NCI-H2196 treated with DMSO at 0.1 percent for 48 hours (cell line): ENCODE measurements at regions not wholly inside any gene's neighbourhood (a gene's known extent, or its start where the extent isn't known, plus 50 kb on each side); places are given as distances from the start of the nearest gene placed in this dataset.
"Not testable (repeated sequence)": the region's sequence is repeated elsewhere in the genome, so short reads cannot be mapped to it uniquely, and the experiment has no call there.

Experiments used
- DNase-seq: peaks from one replicate; lab custom pipeline; 2025; ENCODE audit not compliant: unreplicated experiment; lab: John Stamatoyannopoulos, UW

DNA sequence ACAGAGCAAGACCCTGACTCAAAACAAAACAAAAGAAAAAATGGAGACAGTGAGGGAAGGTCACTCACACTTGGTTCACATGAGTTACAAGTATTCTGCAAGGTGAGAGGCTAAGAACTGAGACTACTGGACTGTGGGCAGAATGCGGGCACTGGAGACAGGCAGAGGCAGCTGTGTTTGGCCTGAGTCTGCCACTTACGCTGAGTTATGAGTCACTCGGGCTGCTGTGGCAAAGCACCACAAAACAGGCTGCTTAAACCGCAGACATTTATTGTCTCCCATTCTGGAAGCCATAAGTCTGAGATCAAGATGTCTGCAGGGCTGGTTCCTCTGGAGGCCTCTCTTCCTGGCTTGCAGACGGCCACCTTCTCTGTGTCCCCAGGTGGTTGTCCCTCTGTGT, 122.8 kb downstream of the SHANK2 start:
- DNase-seq: no peak

DNA sequence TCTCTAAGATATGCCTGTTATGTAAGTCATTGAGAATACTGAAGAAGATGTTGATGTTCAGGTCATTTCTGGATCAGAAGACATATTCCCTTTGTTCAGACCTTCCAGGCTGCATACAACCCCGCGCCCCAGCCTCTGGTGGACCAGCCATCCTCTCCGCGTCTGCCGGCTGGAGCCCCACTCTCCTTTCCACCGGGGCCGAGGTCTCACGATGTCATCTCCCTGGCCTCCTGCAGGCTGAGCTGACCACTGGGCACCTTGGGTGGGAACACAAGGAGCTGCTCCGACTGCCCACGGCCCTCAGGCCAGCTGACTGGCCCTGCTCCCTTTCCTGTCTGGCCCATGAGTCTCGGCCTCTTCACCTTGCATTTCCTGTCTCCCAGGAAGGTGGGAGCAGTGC, 124.6 kb downstream of the SHANK2 start:
- no peak for DNase-seq

DNA sequence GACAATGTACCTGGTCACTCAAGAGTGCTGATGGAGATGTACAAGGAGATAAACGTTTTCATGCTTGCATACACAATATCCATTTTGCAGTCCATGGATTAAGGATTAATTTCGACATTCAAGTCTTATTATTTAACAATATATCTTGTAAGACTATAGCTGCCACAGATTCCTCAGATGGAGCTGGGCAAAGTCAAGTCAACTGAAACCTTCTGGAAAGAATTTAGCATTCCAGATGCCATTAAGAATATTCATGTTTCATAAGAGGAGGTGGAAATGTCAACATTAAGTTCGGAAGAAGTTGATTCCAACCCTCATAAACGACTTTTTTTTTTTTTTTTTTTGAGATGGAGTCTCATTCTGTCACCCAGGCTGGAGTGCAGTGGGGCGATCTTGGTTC, 126.0 kb downstream of the SHANK2 start:
- DNase-seq: not testable (repeated sequence)

DNA sequence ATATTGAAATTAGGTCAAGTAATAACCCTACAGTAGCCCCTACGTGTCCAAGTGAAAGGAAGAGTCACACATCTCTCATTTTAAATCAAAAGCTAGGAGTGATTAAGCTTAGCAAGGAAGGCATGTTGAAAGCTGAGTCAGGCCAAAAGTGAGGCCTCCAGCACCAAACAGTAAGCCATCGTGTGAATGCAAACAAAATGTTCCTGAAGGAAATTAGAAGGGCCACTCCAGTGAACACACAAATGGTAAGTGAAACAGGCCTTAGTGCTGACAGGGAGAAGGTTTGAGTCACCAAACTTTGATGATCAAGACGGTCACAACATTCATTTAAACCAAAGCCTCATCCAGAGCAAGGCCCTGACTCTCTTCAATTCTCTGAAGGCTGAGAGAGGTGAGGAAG, 127.2 kb downstream of the SHANK2 start:
- no peak for DNase-seq

DNA sequence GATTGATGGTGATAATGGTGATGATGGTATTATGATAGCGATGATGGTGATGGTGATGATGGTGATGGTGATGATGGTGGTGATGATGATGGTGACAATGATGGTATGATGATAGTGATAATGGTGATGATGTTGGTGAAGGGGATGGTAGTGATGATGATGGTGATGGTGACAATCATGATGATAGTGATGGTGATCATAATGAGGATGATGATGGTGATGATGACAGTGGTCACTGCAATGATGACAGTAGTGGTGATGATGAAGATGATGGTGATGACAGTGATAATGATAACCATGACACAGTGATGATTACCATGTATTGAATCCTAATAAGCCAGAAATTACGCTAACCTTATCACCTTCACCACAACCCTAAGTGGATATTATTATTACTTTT, 128.2 kb downstream of the SHANK2 start:
- DNase-seq: no peak

DNA sequence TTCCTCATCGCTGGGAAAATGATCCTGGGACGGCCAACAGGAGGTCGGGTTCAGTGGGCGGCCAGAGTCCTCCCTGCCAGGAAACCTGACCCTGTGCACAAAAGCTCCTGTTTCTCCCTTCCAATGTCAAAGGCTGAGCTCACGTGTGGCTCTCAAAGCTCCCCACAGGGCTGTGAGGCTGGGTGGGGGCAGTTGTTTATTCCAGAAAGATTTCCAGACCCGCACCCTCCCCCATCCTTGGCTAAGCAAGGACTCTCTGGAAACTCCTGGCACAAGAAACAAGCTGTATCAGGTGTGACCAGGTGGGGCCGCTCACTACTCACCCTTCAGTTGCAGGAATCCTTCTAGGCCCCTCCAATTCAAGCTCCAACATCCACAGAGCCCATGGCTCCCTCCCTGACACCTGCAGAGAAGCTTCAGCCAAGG, 131.9 kb downstream of the SHANK2 start:
- DNase-seq: peak; percentile 21

DNA sequence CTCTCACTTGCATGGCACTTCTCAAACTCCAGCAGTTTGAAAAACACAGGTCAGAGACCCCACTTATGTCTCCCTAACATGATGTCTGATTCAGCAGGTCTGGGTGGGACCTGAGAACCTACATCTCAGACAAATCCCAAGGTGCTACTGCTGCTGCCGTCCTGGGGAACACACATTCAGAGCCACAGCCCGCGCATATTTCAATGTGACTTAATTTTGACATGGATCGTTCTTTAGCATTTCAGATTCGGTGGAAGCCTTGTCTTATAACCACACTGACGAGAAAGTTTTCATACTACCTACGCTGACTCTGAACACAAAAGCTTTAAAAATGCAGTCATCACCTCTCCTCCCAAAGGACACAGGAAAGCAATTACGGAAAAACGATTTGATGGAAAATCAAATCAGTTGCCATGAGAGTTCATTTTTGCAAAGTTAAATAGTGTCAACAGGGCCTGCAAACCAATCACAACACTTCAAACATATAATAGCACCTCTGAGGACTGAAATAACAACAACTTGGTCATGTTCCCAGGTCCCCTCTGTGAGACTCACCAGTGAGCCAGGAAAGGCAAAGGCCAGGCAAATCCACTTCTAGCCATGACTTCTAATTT, 132.6 kb downstream of the SHANK2 start:
- no peak for DNase-seq

DNA sequence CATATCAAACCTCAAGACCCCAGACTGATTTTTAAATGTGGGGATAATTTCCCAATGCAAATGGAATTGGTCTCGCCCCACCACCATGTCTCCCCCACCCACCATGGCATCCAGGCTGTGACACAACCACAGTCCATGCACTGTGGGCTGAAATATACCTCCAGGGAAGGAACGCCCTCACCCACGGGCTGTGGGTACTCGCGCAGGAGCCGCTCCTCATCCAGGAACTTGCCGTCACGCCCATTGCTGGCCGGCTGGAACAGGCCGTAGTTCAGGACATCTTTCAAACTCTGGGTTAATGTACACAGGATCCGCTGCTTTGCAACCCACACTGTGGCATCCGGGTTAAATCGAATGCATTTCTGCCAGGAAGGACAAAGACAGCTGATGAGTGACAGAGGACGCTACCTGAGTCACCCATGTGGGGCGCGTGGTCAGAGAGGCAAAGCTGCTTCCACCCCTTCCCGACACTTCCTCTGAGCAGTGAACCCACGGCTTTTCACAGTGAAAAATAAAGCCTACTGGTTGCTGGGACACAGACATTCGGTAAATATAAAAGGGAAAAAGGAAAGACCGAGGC, 133.6 kb downstream of the SHANK2 start:
- DNase-seq: no peak

DNA sequence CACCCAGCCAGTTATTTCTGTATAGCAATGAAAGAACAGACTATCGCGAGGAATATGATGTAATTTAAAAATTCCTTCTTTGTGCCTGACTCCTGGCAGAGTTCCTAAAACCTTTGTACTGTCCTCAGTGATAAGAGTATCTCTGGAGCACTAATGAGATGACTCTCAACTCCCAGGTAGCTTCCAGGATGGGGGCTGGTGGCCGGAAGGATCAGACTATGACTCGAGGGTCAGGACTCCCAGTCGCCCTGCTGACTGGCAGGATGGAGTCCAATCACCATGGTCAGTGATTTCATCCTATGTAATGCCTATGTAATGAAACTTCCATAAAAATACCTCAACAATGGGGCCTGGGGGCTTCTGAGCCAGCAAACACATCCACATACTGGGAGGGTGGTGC, 135.1 kb downstream of the SHANK2 start:
- no peak for DNase-seq

DNA sequence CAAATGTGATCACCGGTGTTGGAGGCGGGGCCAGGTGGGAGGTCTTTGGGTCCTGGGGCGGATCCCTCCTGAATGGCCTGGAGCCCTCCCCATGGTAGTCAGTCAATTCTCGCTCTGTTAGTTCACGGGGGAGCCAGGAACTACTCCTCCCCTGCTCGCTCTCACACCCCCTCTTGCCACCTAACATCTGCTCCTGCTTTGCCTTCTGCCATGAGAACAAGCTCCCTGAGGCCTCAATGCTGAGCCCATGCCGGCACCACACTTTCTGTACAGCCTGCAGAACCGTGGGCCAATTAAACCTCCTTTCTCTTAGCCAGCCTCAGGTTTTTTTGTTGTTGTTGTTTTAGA, 135.7 kb downstream of the SHANK2 start:
- DNase-seq: no peak

DNA sequence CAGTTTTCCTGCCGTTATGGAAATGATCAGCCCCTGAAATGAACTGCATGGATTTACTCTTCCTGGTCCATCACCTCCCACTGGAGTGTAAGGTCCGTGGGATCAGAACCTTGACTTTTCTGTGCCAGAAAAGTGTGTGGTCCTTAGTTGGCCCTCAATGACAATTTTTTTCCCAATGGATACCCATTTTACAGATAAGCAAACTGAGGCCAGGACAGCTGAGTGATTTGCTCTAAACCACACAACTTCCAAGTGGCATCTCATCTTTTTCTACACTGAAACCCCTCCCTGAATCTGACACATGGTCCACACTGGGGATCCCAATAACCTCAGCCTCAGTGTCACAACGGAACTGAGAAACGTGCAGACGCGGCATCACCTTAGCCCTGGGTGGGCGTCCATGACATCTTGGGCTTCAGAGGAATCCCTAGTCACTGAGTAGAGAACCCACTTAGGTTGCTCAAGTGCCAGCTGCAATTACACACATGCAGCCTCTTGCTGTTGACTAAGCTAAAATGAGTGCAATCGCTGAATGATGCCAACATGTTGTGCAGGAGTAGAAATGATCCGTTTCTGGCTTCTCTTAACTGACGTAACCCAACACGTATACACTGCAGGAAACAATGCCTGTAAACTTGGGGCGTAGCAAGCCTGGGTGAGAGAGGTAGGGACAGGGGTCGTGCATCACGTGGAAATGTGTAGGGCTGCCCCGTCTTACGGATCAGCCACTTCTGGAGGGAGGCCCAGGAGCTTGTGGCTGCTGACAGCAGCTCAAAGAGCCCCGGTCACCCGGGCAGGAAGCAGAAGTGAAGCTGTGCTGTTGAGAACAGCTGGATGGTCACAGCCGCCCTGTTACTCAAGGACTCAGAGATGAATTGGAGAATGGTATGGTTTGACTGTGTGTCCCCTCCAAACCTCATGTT, 136.3 kb downstream of the SHANK2 start:
- DNase-seq: no peak

DNA sequence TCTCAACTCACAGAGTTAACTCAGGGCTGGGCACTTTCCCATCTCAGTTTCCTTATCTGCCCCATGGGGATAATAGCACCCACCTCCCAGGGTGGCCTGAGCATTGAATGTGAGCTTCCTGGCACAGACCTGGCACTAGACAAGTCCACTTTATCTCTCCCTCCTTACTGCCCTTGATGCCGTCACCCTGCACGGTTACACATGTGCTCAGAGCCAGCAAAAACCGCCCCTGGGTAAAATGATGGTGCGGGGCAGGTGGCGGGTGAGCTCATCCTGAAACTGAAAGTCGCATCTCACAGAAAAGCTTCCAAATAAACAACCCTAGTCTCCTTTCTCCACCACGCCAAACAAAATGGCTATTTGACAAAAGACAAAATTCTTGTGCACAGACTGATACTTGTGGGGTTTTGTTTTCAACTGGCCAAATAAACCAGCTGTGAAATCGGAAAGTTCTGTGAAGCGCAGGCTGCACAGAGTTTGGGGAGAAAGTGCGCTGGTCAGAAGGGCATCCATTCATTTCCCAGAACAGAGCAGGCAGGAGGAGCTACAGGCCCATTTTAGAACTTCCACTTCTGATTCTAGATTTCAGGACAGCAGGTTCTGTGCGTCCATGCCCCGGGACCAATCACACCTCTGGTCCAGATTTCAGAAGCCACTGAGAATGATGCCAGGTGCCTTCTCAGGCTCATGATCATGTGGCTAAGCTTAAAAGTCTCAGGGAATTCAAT, 138.1 kb downstream of the SHANK2 start:
- DNase-seq: no peak

DNA sequence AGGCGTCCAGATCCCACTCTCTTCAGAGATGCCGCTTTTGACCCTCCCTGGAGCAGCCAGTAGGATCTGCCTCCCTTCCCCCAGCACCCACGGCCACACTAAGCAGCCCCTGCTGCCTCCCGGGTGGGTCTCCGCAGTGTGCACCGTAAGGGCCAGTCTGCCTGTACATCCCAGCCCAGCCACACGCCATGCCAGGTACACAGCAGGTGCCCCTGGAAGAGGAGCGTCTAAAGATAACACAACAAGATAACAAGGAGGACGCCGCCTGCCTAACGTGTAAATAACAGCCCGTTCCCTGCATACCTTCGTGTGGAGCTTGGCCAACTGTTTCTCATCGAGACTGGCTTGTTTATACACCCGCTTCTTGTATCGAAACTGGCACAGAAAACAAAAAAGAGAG, 139.4 kb downstream of the SHANK2 start:
- DNase-seq: peak; percentile 24

DNA sequence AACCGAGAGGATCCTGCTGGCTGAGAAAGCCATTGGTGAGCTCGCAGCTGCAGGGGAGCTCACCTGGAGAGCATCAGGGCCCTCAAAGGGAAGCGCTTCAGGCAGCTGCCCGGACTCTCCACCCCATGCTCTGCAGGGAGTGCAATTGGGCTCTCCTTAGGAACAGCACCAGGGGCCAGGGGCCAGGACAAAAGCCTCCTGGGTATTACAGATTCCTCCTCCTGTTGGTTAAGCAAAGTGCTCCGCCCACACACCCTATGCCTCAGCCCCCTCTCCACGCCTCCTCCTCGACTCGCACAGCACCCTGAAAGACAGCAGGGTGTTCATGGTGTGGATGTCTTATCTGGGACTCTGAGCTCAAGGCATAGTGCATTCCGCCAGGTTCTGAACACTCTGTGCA, 139.9 kb downstream of the SHANK2 start:
- no peak for DNase-seq

DNA sequence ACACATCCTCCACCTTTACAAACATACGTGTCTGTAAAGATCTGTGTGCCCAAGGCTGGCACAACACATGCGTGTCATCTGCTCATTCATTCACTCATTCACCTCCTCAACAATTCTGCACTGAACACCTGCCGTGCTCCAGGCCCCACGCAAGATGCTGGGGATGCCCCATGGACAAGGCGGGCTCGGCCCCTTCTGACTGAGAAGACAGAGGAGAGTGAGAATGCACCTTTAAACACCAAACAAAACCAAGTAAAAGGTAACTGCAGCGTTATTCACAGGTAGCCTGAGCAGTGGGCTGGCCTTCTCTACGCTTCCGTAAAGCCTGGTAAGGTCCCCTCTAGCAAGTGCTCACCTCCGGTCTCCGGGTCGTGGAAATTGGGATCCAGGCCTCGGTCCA, 142.8 kb downstream of the SHANK2 start:
- no peak for DNase-seq

DNA sequence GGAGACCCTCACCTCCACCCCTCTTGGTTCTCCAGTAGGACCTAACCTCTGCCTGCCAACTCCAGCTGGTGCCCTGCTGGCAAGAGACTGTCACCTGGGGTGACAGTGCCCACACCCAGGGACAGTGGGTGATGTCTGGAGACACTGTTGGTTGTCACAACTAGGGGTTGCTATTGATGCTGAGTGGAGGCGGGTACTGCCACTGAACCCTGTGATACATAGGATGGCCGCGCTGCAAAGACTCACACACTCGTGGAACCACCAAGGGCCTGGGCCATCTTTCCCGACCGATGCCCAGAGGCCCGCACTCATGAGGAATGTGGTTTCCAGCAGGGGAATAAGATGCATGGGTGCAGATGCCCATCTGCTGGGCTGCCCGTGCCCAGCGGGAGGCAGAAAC, 143.2 kb downstream of the SHANK2 start:
- DNase-seq: no peak

DNA sequence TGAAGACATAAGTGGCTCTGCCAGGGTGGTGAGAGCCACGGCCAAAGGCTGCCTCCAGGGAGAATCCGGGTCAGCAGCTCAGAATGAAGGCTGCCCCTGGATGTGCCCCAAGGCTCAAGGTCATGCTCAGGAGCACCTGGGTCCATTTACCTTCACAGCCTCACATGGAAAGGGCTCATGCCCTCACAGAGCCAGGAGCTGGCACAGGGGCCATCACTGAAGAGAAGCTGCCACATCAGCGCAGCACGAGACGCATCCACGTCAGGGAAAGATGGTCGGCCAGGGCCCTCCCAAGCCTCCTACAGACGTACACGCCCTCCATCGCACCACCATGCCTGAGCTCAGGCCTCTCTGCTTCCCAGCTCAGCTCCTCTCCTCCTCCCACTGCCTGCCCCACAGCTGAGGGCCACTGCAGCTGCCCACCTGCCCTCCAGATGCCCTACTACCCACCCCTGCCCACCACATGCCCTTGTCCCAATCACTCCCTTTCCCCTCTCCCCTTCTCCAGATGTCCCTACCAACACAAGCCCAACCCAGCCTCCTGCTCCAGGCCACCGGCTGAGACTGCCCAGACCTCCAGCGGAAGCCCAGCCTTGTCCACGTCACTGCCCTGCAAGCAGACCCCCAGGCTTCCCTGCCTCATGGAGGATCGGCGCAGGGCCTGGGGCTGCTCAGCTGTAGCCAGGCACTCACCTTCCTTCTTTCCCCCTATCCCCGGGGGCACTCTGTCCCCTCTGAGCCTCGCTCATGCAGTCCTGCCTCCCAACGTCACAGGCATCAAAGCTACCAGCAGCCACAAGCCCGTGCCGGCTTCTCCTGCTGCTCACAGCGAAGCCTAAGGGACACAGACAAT, 144.1 kb downstream of the SHANK2 start:
- DNase-seq: no peak

DNA sequence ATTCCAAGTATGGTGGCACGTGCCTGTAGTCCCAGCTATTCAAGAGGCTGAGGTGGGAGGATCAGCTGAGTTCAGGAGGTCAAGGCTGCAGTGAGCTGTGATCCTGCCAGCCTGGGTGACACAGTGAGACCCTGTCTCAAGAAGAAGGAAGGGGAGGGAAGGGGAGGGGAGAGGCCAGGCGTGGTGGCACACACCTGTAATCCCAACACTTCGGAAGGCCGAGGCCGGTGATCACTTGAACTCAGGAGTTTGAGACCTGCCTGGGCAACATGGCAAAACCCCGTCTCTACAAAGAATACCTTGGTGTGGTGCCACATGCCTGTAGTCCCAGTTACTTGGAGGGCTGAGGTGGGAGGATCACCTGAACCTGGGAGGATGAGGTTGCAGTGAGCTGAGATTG, 145.7 kb downstream of the SHANK2 start:
- no peak for DNase-seq

DNA sequence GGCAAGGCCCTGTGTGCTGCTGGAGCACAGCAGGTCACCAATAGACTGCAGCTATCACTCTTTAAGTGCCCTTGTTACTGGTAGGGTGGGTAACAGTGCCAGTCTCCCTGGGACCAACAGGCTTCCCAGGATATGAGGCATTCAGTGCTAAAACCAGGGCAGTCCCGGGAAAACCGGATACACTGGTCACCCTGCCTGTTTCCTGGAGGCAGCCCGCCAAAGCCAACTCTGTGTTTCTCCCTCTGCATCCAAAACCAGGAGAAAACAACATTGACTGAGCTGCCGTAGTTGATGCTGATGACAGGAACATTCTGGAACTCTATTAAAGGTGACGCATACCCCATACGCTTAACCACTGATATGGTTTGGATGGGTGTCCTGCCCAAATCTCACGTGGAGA, 149.1 kb downstream of the SHANK2 start:
- no peak for DNase-seq

DNA sequence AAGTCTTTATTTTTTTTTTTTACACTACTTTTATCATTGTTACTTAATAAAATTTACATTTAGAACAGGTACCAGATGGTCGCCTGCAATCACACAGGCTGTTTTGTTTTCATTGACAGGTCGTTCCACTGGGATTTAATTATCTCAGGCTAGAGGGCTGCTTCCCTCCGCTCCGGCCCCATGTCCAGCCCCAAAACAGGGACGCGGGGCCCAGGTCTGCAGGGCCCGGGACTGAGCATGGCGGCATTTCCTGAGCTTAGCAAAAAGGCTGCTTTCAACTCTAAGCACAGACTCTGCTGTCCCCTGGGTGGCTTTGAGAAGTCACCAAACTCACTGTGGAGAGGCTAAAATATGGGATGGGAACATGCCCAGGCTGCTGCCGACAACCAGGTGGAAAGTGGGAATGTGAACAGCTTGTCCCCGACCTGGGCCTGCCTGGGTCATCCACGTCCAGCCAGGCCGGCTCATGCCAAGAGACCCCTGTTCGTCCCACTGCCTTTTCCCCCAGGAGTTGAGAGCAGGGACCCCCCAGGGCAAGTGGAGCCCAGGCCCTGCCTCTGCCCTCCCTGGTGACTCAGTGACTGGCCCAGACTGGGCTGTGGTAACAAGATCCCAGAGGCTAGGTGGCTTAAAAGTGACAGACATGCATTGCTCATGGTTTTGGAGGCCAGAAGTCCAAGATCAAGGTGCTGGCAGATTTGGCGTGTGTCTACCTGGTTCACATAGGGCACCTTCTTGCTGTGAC, 150.0 kb downstream of the SHANK2 start:
- DNase-seq: no peak
